GM18909 (cell line): ENCODE measurements at regions not wholly inside any gene's neighbourhood (a gene's known extent, or its start where the extent isn't known, plus 50 kb on each side); places are given as distances from the start of the nearest gene placed in this dataset.

Source experiments
- ATAC-seq: cut with Tn5 transposase; IDR thresholded peaks from one replicate; pipeline ENCODE4 v1.9.1; 2021; ENCODE audit warnings: mild to moderate bottlenecking; ENCODE audit not compliant: unreplicated experiment, poor library complexity

GRCh38 chr14:62081012-62081612 lies 318.9 kb downstream of the SNAPC1 start:
- ATAC-seq = peak; percentile 94

GRCh38 chr14:62081951-62082350 lies 319.7 kb downstream of the SNAPC1 start:
- no peak for ATAC-seq

- no peak for ATAC-seq
These were observed 320.6 kb downstream of the SNAPC1 start for GRCh38 chr14:62082779-62083178.

GRCh38 chr14:62084020-62084419 lies 321.8 kb downstream of the SNAPC1 start:
- no peak for ATAC-seq

- no peak for ATAC-seq
These were observed 325.0 kb downstream of the SNAPC1 start for GRCh38 chr14:62087191-62087590.

- ATAC-seq = no peak
These were observed 331.5 kb downstream of the SNAPC1 start for GRCh38 chr14:62093736-62094135.

GRCh38 chr14:62097072-62097471 lies 334.9 kb downstream of the SNAPC1 start:
- ATAC-seq = no peak

- ATAC-seq = no peak
These were observed 335.6 kb downstream of the SNAPC1 start for GRCh38 chr14:62097824-62098223.

GRCh38 chr14:62098357-62098756 lies 336.1 kb downstream of the SNAPC1 start:
- no peak for ATAC-seq

- ATAC-seq = no peak
These were observed 336.9 kb downstream of the SNAPC1 start for GRCh38 chr14:62099091-62099490.

DNA sequence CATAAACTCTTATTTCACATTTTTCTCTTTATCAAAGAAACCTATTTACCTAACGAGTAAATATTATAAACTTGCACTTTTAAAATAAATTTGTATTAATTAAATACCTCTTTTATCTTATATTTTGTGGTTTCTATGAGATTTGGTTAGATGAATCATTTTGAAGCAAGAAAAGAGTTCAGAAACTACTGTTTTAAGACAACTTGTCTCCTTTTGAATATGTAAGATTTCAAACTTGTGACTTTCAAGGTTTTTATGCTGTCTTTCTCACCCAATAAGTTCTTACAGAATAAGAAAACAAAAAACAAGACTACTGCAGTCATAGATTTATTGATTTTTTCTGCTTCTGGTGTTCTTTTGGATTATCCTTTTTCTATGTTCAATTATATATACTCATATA lies 339.0 kb downstream of the SNAPC1 start:
- no peak for ATAC-seq

DNA sequence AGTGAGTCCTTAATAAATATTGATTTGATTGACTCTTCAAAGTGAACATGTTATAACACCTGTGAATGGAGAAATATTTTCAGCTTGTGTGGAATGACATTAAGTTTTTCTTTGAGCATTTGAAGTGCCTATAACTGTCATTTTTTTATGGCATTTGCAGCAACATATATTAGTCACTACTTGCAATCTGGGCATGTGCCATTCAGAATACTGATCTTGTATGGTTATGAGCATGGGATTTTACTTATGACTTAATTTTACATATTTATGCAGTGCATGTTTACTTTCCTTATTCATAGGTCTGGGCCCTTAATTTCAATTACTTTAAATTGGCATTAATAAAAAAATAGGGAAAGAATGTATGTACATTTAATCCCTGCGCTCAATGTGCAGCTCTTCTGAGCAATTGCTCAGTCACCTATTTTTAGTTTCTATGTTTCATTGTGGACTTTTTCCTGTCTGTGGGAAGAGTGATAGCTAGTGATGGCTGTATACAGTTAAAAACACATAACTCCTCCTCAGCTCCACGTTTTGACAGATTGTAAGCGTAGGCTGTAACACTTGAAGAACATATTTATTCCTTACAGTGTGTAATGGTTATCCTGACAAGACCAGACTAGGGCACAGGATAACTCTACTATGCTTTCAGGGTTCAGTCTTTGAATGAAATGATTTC lies 339.6 kb downstream of the SNAPC1 start:
- ATAC-seq = no peak

DNA sequence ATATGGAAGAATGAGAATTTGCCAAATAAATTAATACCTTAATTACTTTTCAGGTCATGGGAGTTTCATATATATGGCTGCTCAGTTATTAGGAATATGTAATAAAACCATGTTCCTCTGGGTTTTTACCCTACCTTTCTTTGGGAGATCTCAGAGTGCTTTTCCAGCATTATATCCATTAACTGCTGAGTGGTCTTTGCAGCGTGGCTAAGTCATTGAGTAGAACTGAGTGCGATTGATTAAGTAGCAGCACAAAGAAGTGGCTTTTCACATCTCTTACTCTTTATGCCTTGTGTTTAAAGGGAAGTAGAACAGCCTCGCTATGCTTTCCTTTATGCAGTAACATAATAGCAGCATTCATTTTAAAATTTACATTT lies 340.1 kb downstream of the SNAPC1 start:
- no peak for ATAC-seq

- ATAC-seq = no peak
These were observed 341.2 kb downstream of the SNAPC1 start for GRCh38 chr14:62103464-62103863.

GRCh38 chr14:62110941-62111340 lies 348.7 kb downstream of the SNAPC1 start:
- no peak for ATAC-seq

GRCh38 chr14:62117010-62117750 lies 355.0 kb downstream of the SNAPC1 start:
- ATAC-seq = peak; percentile 94

GRCh38 chr14:62117751-62118105 lies 355.5 kb downstream of the SNAPC1 start:
- ATAC-seq = no peak

DNA sequence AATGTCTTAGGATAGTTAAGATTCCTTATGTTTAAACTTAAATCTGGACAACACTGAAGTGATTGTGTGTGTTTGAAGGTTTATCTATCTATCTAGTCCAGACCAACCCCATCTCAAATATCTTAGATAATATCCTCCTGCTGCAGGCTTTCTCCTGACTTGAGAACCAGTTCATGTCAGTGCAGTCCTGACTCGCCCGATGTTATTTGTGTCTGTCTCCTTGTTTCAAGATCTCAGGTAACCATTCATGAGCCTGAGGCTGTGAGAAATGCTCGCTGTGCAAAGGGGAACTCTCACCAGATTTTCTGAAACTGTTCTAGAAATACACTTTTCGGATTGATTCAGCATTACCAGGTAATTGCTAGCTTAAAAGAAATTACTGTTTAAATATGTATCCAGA lies 356.2 kb downstream of the SNAPC1 start:
- no peak for ATAC-seq

GRCh38 chr14:62118871-62119270 lies 356.7 kb downstream of the SNAPC1 start:
- ATAC-seq = no peak

GRCh38 chr14:62123961-62124360 lies 361.7 kb downstream of the SNAPC1 start:
- no peak for ATAC-seq

GRCh38 chr14:62125793-62126192 lies 363.6 kb downstream of the SNAPC1 start:
- ATAC-seq = no peak
